ENCODE measurements at regions not wholly inside any gene's neighbourhood (a gene's known extent, or its start where the extent isn't known, plus 50 kb on each side); places are given as distances from the start of the nearest gene placed in this dataset.

DNA sequence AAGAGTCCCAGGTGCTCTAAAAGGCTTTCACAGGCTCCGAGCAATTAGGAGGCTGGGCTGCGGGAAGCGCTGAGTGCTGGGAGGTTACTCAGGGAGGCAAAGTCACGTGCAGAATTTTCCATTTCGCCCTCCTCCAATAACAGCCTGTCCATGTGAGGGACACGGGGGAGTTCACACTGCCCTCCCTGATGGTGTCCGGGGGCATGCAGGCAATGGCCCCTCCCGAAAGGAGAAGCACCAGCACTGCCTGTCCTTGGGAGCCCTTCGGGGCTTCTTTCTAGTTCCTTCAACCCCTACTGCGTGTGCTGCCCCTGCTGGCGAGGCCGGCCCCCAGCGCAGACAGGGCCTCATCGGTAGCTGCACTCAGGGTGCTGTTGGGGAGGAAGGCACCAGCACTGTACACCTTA lies 63.1 kb upstream of the HPCAL1 start:
- H3K4me3 ChIP-seq (ENCODE audit: low read length): no peak overlapping the region
- no peaks in the 10 kb centered on the region for H3K4me1 ChIP-seq (ENCODE audit: control insufficient read depth, insufficient read depth, low read length)
- H3K36me3 ChIP-seq (ENCODE audit: control insufficient read depth, insufficient read depth, low read length): no peaks in the 10 kb centered on the region
- DNase-seq: no peak
- no CpG with 5 or more reads among the region's 14 CpGs for WGBS (ENCODE audit: insufficient coverage, low lambda C conversion rate)
- no peaks in the 10 kb centered on the region for H3K27me3 ChIP-seq (ENCODE audit: control insufficient read depth, insufficient read depth, low read length)
- H3K27ac ChIP-seq (ENCODE audit: low read length): no peak overlapping the region
- no peaks in the 10 kb centered on the region for H3K9me3 ChIP-seq (ENCODE audit: control insufficient read depth, low read depth, low read length)

GRCh38 chr2:10240161-10240681 lies 62.5 kb upstream of the HPCAL1 start:
- H3K4me1 ChIP-seq (ENCODE audit: control insufficient read depth, insufficient read depth, low read length): no peaks in the 10 kb centered on the region
- no peak for DNase-seq
- no peaks in the 10 kb centered on the region for H3K27me3 ChIP-seq (ENCODE audit: control insufficient read depth, insufficient read depth, low read length)
- no peak overlapping the region for H3K4me3 ChIP-seq (ENCODE audit: low read length)
- no CpG with 5 or more reads among the region's 18 CpGs for WGBS (ENCODE audit: insufficient coverage, low lambda C conversion rate)
- H3K9me3 ChIP-seq (ENCODE audit: control insufficient read depth, low read depth, low read length): no peaks in the 10 kb centered on the region
- H3K27ac ChIP-seq (ENCODE audit: low read length): no peak overlapping the region
- H3K36me3 ChIP-seq (ENCODE audit: control insufficient read depth, insufficient read depth, low read length): no peaks in the 10 kb centered on the region

GRCh38 chr2:10240911-10241610 lies 61.6 kb upstream of the HPCAL1 start:
- Histone ChIP-seq H3K27me3 (ENCODE audit: control insufficient read depth, insufficient read depth, low read length) (no peaks in the 10 kb centered on the region), H3K9me3 (ENCODE audit: control insufficient read depth, low read depth, low read length) (no peaks in the 10 kb centered on the region), H3K4me3 (ENCODE audit: low read length) (no peak overlapping the region), H3K4me1 (ENCODE audit: control insufficient read depth, insufficient read depth, low read length) (no peaks in the 10 kb centered on the region), H3K36me3 (ENCODE audit: control insufficient read depth, insufficient read depth, low read length) (no peaks in the 10 kb centered on the region), H3K27ac (ENCODE audit: low read length) (no peak overlapping the region)
- no peak for DNase-seq
- no CpG with 5 or more reads among the region's 21 CpGs for WGBS (ENCODE audit: insufficient coverage, low lambda C conversion rate)

GRCh38 chr2:10241641-10242430 lies 60.9 kb upstream of the HPCAL1 start:
- no peaks in the 10 kb centered on the region for H3K36me3 ChIP-seq (ENCODE audit: control insufficient read depth, insufficient read depth, low read length)
- no peaks in the 10 kb centered on the region for H3K4me1 ChIP-seq (ENCODE audit: control insufficient read depth, insufficient read depth, low read length)
- no peaks in the 10 kb centered on the region for H3K9me3 ChIP-seq (ENCODE audit: control insufficient read depth, low read depth, low read length)
- H3K4me3 ChIP-seq (ENCODE audit: low read length): no peak overlapping the region
- H3K27ac ChIP-seq (ENCODE audit: low read length): no peak overlapping the region
- H3K27me3 ChIP-seq (ENCODE audit: control insufficient read depth, insufficient read depth, low read length): no peaks in the 10 kb centered on the region
- 100% methylated on average over 1 of the region's 20 CpGs for WGBS (ENCODE audit: insufficient coverage, low lambda C conversion rate)
- DNase-seq: no peak

DNA sequence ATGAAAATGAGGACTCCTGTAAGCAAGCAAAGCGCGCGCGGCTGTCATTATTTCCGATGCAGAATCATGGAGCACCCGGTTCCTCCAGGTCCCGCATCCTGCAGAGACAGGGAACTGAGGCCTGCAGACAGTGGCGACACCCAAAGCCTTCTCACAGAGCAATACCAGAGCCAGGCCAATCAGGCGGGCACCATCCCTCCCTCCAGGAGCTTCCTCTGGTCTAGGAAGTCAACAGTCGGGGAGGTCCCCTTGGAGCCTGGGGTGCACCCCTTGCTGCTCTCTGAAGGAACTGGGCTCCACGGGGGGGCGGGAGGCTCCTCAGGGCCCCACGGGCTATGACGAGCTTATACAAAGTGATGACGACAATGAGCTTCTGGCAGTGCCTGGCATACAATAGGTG lies 60.3 kb upstream of the HPCAL1 start:
- H3K9me3 ChIP-seq (ENCODE audit: control insufficient read depth, low read depth, low read length): no peaks in the 10 kb centered on the region
- DNase-seq: no peak
- 100% methylated on average over 2 of the region's 15 CpGs for WGBS (ENCODE audit: insufficient coverage, low lambda C conversion rate)
- no peaks in the 10 kb centered on the region for H3K36me3 ChIP-seq (ENCODE audit: control insufficient read depth, insufficient read depth, low read length)
- H3K4me3 ChIP-seq (ENCODE audit: low read length): no peak overlapping the region
- H3K27me3 ChIP-seq (ENCODE audit: control insufficient read depth, insufficient read depth, low read length): no peaks in the 10 kb centered on the region
- H3K4me1 ChIP-seq (ENCODE audit: control insufficient read depth, insufficient read depth, low read length): no peaks in the 10 kb centered on the region
- H3K27ac ChIP-seq (ENCODE audit: low read length): no peak overlapping the region

- Histone ChIP-seq H3K4me1 (ENCODE audit: control insufficient read depth, insufficient read depth, low read length) (no peaks in the 10 kb centered on the region), H3K27me3 (ENCODE audit: control insufficient read depth, insufficient read depth, low read length) (no peaks in the 10 kb centered on the region), H3K9me3 (ENCODE audit: control insufficient read depth, low read depth, low read length) (no peaks in the 10 kb centered on the region), H3K4me3 (ENCODE audit: low read length) (no peak overlapping the region), H3K27ac (ENCODE audit: low read length) (no peak overlapping the region), H3K36me3 (ENCODE audit: control insufficient read depth, insufficient read depth, low read length) (no peaks in the 10 kb centered on the region)
- no peak for DNase-seq
- WGBS (ENCODE audit: insufficient coverage, low lambda C conversion rate): no CpG with 5 or more reads among the region's 28 CpGs
Measured at GRCh38 chr2:10242998-10243925, 59.4 kb upstream of the HPCAL1 start.

- WGBS (ENCODE audit: insufficient coverage, low lambda C conversion rate): 100% methylated on average over 1 of the region's 10 CpGs
- Histone ChIP-seq H3K36me3 (ENCODE audit: control insufficient read depth, insufficient read depth, low read length) (no peaks in the 10 kb centered on the region), H3K4me1 (ENCODE audit: control insufficient read depth, insufficient read depth, low read length) (no peaks in the 10 kb centered on the region), H3K9me3 (ENCODE audit: control insufficient read depth, low read depth, low read length) (no peaks in the 10 kb centered on the region), H3K4me3 (ENCODE audit: low read length) (no peak overlapping the region), H3K27me3 (ENCODE audit: control insufficient read depth, insufficient read depth, low read length) (no peaks in the 10 kb centered on the region), H3K27ac (ENCODE audit: low read length) (no peak overlapping the region)
- DNase-seq: no peak
Measured at GRCh38 chr2:10243926-10244270, 58.8 kb upstream of the HPCAL1 start.

DNA sequence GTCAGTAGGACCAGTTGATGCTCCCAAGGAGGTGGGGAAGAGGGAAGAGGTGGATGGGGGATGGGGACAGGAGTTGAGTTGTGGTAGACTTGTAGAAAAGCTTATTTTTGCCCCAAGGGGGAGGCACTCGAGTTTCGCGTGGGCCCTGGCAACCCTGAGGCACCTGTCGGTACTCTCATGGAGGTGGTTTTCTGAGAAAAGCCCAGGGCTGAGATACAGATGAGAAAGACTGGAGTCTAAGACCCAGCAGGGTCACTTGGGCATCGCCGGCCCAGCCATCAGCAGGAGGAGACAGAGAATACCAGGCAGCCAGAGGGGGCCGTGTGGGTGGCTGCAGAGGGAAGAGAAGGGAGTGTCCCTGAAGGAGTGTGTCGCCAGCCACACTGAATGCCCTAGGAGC lies 57.7 kb upstream of the HPCAL1 start:
- no CpG with 5 or more reads among the region's 8 CpGs for WGBS (ENCODE audit: insufficient coverage, low lambda C conversion rate)
- no peak overlapping the region for H3K4me3 ChIP-seq (ENCODE audit: low read length)
- DNase-seq: no peak
- no peaks in the 10 kb centered on the region for H3K27me3 ChIP-seq (ENCODE audit: control insufficient read depth, insufficient read depth, low read length)
- H3K36me3 ChIP-seq (ENCODE audit: control insufficient read depth, insufficient read depth, low read length): no peaks in the 10 kb centered on the region
- no peaks in the 10 kb centered on the region for H3K4me1 ChIP-seq (ENCODE audit: control insufficient read depth, insufficient read depth, low read length)
- no peaks in the 10 kb centered on the region for H3K9me3 ChIP-seq (ENCODE audit: control insufficient read depth, low read depth, low read length)
- no peak overlapping the region for H3K27ac ChIP-seq (ENCODE audit: low read length)

DNA sequence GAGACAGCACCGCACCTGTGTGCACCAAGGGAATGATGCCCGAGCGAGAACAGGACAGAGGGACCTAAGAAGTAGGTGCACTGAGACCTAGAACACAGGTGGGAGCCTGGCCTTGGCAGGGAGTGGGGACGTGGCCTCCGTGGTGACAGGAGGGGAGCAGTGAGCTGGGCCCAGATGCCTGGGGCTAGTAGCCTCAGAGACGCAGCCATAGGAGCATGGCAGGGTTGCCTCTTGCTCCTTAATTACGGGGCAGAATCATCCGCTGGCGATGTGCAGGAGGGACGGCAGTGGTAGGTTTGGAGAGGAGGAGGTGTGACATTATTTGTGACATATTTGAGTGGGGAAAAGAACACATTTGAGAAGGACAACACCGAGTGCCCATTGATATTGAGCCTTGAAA lies 57.0 kb upstream of the HPCAL1 start:
- H3K4me3 ChIP-seq (ENCODE audit: low read length): no peak overlapping the region
- H3K27me3 ChIP-seq (ENCODE audit: control insufficient read depth, insufficient read depth, low read length): no peaks in the 10 kb centered on the region
- 100% methylated on average over 3 of the region's 11 CpGs for WGBS (ENCODE audit: insufficient coverage, low lambda C conversion rate)
- H3K9me3 ChIP-seq (ENCODE audit: control insufficient read depth, low read depth, low read length): no peaks in the 10 kb centered on the region
- H3K36me3 ChIP-seq (ENCODE audit: control insufficient read depth, insufficient read depth, low read length): no peaks in the 10 kb centered on the region
- no peak overlapping the region for H3K27ac ChIP-seq (ENCODE audit: low read length)
- no peaks in the 10 kb centered on the region for H3K4me1 ChIP-seq (ENCODE audit: control insufficient read depth, insufficient read depth, low read length)
- DNase-seq: no peak

GRCh38 chr2:10246370-10246769 lies 56.3 kb upstream of the HPCAL1 start:
- DNase-seq: no peak
- no peaks in the 10 kb centered on the region for H3K9me3 ChIP-seq (ENCODE audit: control insufficient read depth, low read depth, low read length)
- H3K27ac ChIP-seq (ENCODE audit: low read length): no peak overlapping the region
- no peak overlapping the region for H3K4me3 ChIP-seq (ENCODE audit: low read length)
- H3K36me3 ChIP-seq (ENCODE audit: control insufficient read depth, insufficient read depth, low read length): no peaks in the 10 kb centered on the region
- no peaks in the 10 kb centered on the region for H3K27me3 ChIP-seq (ENCODE audit: control insufficient read depth, insufficient read depth, low read length)
- WGBS (ENCODE audit: insufficient coverage, low lambda C conversion rate): 56% methylated on average over 1 of the region's 8 CpGs
- no peaks in the 10 kb centered on the region for H3K4me1 ChIP-seq (ENCODE audit: control insufficient read depth, insufficient read depth, low read length)

Data from large intestine (tissue), 3 donors.